SK-N-SH treated with all-trans-retinoic acid at 6 μM for 48 hours (cell line): ENCODE measurements at regions not wholly inside any gene's neighbourhood (a gene's known extent, or its start where the extent isn't known, plus 50 kb on each side); places are given as distances from the start of the nearest gene placed in this dataset.

Experiments
- ATAC-seq: fragments of 200-7000 bp; cut with Tn5 transposase; 3 replicates; pipeline ENCODE4 v1.9.1; 2020; ENCODE audit warnings: mild to moderate bottlenecking, moderate library complexity
- ARNTL ChIP-seq: fragments of 450-650 bp; formaldehyde crosslinking; IDR thresholded peaks from 2 replicates; pipeline ENCODE4 v1.5.0; 2020; ENCODE audit warnings: low read depth, mild to moderate bottlenecking, moderate library complexity, borderline replicate concordance
- BACH2 ChIP-seq: fragments of 250-450 bp; sonication (Bioruptor Pico); IDR thresholded peaks from 2 replicates; pipeline ENCODE4 v1.9.0; 2021; ENCODE audit warnings: mild to moderate bottlenecking, borderline replicate concordance
- CSDC2 ChIP-seq: fragments of 250-450 bp; sonication (Bioruptor Pico); IDR thresholded peaks from 2 replicates; pipeline ENCODE4 v1.5.0; 2020; ENCODE audit warnings: mild to moderate bottlenecking, moderate library complexity
- CSRNP3 ChIP-seq: fragments of 250-450 bp; sonication (Bioruptor Pico); IDR thresholded peaks from 2 replicates; pipeline ENCODE4 v1.5.1; 2021; ENCODE audit warnings: mild to moderate bottlenecking, moderate library complexity
- ESRRG ChIP-seq: fragments of 250-450 bp; sonication (Bioruptor Pico); IDR thresholded peaks from 2 replicates; pipeline ENCODE4 v1.6.1; 2021; ENCODE audit warnings: mild to moderate bottlenecking
- GLIS3 ChIP-seq: fragments of 250-450 bp; sonication (Bioruptor Pico); IDR thresholded peaks from 2 replicates; pipeline ENCODE4 v1.5.0; 2020; ENCODE audit warnings: mild to moderate bottlenecking, moderate library complexity
- ISL1 ChIP-seq: fragments of 250-450 bp; sonication (Bioruptor Pico); IDR thresholded peaks from 2 replicates; pipeline ENCODE4 v2.1.2; 2022; ENCODE audit warnings: mild to moderate bottlenecking, moderate library complexity
- OSR1 ChIP-seq: fragments of 250-450 bp; sonication (Bioruptor Pico); IDR thresholded peaks from 2 replicates; pipeline ENCODE4 v1.8.0; 2022; ENCODE audit warnings: moderate library complexity, mild to moderate bottlenecking, inconsistent platforms
- PATZ1 ChIP-seq: fragments of 250-450 bp; sonication (Bioruptor Pico); IDR thresholded peaks from 2 replicates; pipeline ENCODE4 v1.8.0; 2020; ENCODE audit warnings: mild to moderate bottlenecking, moderate library complexity, borderline replicate concordance
- POU6F1 ChIP-seq: fragments of 250-450 bp; sonication (Bioruptor Pico); IDR thresholded peaks from 2 replicates; pipeline ENCODE4 v1.8.0; 2021; ENCODE audit warnings: low read depth, mild to moderate bottlenecking, moderate library complexity, borderline replicate concordance
- PPARA ChIP-seq: fragments of 250-450 bp; sonication (Bioruptor Pico); IDR thresholded peaks from 2 replicates; pipeline ENCODE4 v1.5.0; 2020; ENCODE audit warnings: mild to moderate bottlenecking, borderline replicate concordance
- RARB ChIP-seq: fragments of 250-450 bp; sonication (Bioruptor Pico); IDR thresholded peaks from 2 replicates; pipeline ENCODE4 v1.8.0; 2021; ENCODE audit warnings: mild to moderate bottlenecking, moderate library complexity
- SNAI2 ChIP-seq: fragments of 250-450 bp; sonication (Bioruptor Pico); IDR thresholded peaks from 2 replicates; pipeline ENCODE4 v1.5.0; 2020; ENCODE audit warnings: mild to moderate bottlenecking, moderate library complexity
- TCF4 ChIP-seq: fragments of 250-450 bp; sonication (Bioruptor Pico); IDR thresholded peaks from 2 replicates; pipeline ENCODE4 v1.8.0; 2021; ENCODE audit warnings: mild to moderate bottlenecking, moderate library complexity, borderline replicate concordance
- TOX ChIP-seq: fragments of 250-450 bp; sonication (Bioruptor Pico); IDR thresholded peaks from 2 replicates; pipeline ENCODE4 v1.8.0; 2021; ENCODE audit warnings: mild to moderate bottlenecking, moderate library complexity, borderline replicate concordance
- TSHZ2 ChIP-seq: fragments of 250-450 bp; sonication (Bioruptor Pico); IDR thresholded peaks from 2 replicates; pipeline ENCODE4 v1.5.0; 2020; ENCODE audit warnings: mild to moderate bottlenecking, moderate library complexity
- ZFP3 ChIP-seq: fragments of 250-450 bp; sonication (Bioruptor Pico); IDR thresholded peaks from 2 replicates; pipeline ENCODE4 v1.5.0; 2020; ENCODE audit warnings: mild to moderate bottlenecking, moderate library complexity
- ZFP30 ChIP-seq: fragments of 450-650 bp; formaldehyde crosslinking; IDR thresholded peaks from 2 replicates; pipeline ENCODE4 v1.5.0; 2022; ENCODE audit warnings: mild to moderate bottlenecking, moderate library complexity
- ZNF565 ChIP-seq: fragments of 450-650 bp; formaldehyde crosslinking; conservative IDR thresholded peaks from 2 replicates; pipeline ENCODE4 v1.5.0; 2020; ENCODE audit warnings: low read depth, mild to moderate bottlenecking, moderate library complexity
- ZNF70 ChIP-seq: fragments of 450-650 bp; formaldehyde crosslinking; IDR thresholded peaks from 2 replicates; pipeline ENCODE4 v1.5.0; 2020; ENCODE audit warnings: mild to moderate bottlenecking, moderate library complexity
- ZNF8 ChIP-seq: fragments of 450-650 bp; formaldehyde crosslinking; IDR thresholded peaks from 2 replicates; pipeline ENCODE4 v1.5.0; 2020; ENCODE audit warnings: mild to moderate bottlenecking, moderate library complexity

- ATAC-seq, result no peak
- TF ChIP-seq SNAI2 (CRISPR knock-in tag) (no peak), PPARA (CRISPR knock-in tag) (no peak), ZNF8 (CRISPR knock-in tag) (no peak), POU6F1 (CRISPR knock-in tag) (no peak), TCF4 (CRISPR knock-in tag) (no peak)
Measured at GRCh38 chr6:104396077-104396476, 463.6 kb downstream of the HACE1 start.

- TF ChIP-seq CSRNP3 (CRISPR knock-in tag) (no peak), PPARA (CRISPR knock-in tag) (no peak), ZFP30 (CRISPR knock-in tag) (no peak), OSR1 (no peak), TSHZ2 (CRISPR knock-in tag) (no peak), ARNTL (no peak), RARB (CRISPR knock-in tag) (no peak), ZFP3 (no peak)
- no peak for ATAC-seq
Measured at GRCh38 chr6:104381907-104382306, 477.8 kb downstream of the HACE1 start.

GRCh38 chr6:104365451-104366234 is 494.1 kb downstream of the HACE1 start:
- no peak for TF ChIP-seq PPARA (CRISPR knock-in tag)
- no peak for TF ChIP-seq TCF4 (CRISPR knock-in tag)
- no peak for TF ChIP-seq ZFP3
- no peak for TF ChIP-seq ESRRG (CRISPR knock-in tag)
- no peak for TF ChIP-seq ZNF8 (CRISPR knock-in tag)
- TF ChIP-seq ISL1 (CRISPR knock-in tag), result no peak
- no peak for ATAC-seq

GRCh38 chr6:104357928-104358327 is 501.8 kb downstream of the HACE1 start:
- TF ChIP-seq TOX (CRISPR knock-in tag) (no peak), RARB (CRISPR knock-in tag) (no peak), PPARA (CRISPR knock-in tag) (no peak), PATZ1 (CRISPR knock-in tag) (no peak), ZFP30 (CRISPR knock-in tag) (no peak), ESRRG (CRISPR knock-in tag) (no peak), GLIS3 (no peak), TSHZ2 (CRISPR knock-in tag) (no peak), ZNF8 (CRISPR knock-in tag) (no peak), ZNF565 (no peak), SNAI2 (CRISPR knock-in tag) (no peak), BACH2 (CRISPR knock-in tag) (no peak), ZNF70 (CRISPR knock-in tag) (no peak), ARNTL (no peak), CSDC2 (CRISPR knock-in tag) (no peak), CSRNP3 (CRISPR knock-in tag) (no peak)
- ATAC-seq, result no peak
